Mononuclear cell (primary cell): ENCODE measurements at regions not wholly inside any gene's neighbourhood (a gene's known extent, or its start where the extent isn't known, plus 50 kb on each side); places are given as distances from the start of the nearest gene placed in this dataset.

ENCODE experiments used
- H3K27me3 ChIP-seq: 2 replicates; pipeline ENCODE4 v1.6.0; 2011; ENCODE audit warnings: low read length, control low read depth; ENCODE audit not compliant: insufficient read depth
- H3K4me1 ChIP-seq: 2 replicates; pipeline ENCODE4 v1.5.1; 2011; ENCODE audit warnings: mild to moderate bottlenecking, low read length, control low read depth; ENCODE audit not compliant: insufficient read depth
- H3K4me3 ChIP-seq: 2 replicates; pipeline ENCODE4 v1.5.1; 2011; ENCODE audit warnings: mild to moderate bottlenecking, low read length, moderate library complexity
- H3K9me3 ChIP-seq: 2 replicates; pipeline ENCODE4 v1.5.1; 2011; ENCODE audit warnings: low read depth, mild to moderate bottlenecking, control low read depth, low read length

DNA sequence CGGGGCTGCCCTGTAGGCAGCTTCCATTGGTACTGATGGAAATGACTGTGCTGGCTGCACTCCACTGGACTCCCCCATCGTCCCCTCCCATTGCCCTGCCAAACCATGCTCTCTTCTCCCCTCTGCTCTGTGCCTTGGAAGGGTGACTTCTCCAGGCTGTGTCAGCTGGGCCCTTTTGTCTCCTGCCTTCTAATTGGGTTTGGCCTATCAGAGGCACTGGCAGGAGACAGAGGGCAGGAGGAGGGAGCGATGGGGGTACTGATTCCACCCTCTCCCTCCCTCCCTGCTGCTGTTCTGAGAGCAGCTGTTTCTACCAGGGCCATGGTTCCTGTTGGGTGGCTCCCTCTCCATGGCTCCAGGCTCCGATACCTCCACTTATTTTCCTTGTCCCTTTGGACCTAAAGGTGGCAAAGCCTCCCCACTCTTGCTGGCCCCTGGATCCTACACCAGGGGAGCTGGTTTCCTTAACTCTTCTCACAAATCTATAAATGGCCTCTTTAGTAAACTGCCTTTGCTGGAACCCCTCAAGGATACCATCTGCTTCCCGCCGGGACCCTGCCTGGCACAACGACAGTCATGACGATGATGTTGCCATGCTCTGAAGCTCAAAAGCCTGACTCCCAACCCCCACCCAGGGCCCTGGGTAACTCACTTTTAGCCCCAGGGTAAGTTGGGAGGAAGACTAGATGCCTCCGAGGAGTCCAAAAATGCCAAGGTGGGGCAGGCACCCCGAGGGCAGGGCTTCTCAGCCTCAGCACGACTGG is 123.8 kb upstream of the RPL38 start:
- H3K4me3 ChIP-seq: no peak overlapping the region
- H3K4me1 ChIP-seq: no peaks in the 10 kb centered on the region
- H3K27me3 ChIP-seq: no peaks in the 10 kb centered on the region
- no peaks in the 10 kb centered on the region for H3K9me3 ChIP-seq

DNA sequence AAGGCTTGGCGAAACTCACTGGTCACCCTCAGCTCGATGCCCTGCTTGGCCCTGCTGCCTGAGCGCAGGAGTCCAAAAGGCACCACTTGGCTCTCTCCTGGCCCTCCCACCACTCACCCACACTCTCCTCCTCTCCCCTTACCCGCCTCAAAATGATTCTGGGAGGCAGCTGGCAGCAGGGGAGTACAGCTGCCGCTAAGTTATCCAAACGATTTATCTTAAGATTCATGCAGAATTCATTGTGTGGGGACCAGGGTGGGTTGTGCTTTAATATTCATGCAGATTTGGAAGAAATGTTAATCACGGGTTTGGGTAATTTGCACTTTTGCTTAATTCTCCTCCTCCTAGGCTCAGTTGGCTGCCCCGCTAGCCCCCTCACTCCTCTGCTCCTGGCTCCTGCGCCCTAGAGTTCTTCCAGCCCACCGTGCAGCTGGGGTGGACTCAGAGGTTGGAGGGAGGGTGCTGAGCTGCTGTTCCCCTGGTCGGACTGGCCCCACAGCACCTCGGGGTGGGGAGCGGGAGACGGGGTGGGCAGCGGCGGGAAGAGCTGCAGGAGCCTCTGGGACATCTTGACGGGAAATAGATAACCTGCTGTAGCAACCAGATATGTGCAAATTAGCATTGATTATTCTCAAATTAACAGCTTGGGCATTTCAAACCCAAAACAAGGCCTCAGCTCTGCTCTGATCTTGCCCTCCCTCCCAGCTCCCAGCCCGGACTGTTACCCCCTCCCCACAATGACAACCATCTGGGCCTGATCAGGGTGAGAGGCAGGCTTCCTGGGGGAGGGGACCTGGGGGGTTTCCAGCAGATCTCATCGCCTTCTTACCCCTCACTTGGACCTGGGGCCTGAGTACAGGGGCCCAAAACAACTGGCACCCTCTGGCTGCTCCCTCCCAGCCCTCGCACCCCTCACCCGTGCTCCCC is 122.6 kb upstream of the RPL38 start:
- H3K4me3 ChIP-seq: no peak overlapping the region
- no peaks in the 10 kb centered on the region for H3K27me3 ChIP-seq
- no peaks in the 10 kb centered on the region for H3K9me3 ChIP-seq
- no peaks in the 10 kb centered on the region for H3K4me1 ChIP-seq

DNA sequence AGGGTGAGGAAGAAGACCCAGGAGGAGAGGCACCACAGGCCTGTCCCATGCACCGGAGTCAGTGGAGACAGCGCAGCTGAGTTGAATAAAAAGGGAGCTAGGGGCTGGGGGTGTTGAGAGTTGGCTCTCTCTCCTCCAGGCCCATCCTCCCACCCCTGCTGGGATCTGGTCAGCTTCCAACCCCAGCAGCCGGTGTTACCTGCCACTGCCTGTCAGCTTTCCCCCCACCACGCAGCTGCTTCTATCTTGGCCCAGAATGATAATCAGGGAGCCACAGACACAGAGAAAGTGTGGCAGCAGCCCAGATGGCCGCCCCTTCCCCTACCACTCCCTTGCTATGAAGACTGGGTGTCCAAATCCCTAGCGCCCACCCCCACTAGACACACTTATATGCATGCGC is 120.6 kb upstream of the RPL38 start:
- Histone ChIP-seq H3K9me3 (no peaks in the 10 kb centered on the region), H3K4me1 (no peaks in the 10 kb centered on the region), H3K27me3 (no peaks in the 10 kb centered on the region), H3K4me3 (no peak overlapping the region)

DNA sequence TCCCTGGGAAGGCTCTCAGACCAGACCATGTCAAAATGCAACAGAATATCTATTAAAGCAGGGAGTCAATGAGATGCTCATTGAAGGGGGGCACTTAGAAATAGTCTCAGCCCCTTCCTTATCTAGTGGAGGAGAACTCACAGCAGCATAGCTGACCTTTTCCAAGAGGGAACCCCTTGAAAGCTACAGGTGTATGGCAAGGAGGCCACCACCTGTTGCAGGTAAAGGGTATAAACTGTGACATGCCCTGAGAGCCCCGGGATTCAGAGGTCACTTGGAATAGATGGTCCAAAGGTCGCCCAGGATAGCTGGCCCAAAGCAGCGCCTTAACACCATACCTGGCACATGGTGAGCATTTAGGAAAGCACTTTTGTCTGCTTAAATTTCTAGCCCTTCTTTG is 120.2 kb upstream of the RPL38 start:
- Histone ChIP-seq H3K4me1 (no peaks in the 10 kb centered on the region), H3K9me3 (no peaks in the 10 kb centered on the region), H3K27me3 (no peaks in the 10 kb centered on the region), H3K4me3 (no peak overlapping the region)

DNA sequence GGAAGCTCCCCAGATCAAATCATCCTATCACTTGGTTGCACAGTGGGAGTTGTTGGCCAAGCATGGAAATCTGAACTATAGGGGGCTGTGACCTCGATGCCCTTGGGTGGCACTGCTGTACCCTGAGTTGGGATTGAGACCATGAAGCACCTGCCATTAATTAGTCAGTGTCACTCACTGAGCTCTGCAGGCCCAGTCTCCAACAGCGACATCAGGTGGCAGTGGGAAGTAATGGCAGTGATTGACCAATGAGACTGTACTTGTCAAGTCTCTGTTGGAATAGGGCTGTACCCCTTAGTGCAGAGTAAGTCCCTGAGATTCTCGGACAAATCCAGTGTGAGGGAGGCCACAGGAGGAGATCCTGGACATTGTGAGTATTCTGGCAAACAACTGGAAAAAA is 118.0 kb upstream of the RPL38 start:
- Histone ChIP-seq H3K4me3 (no peak overlapping the region), H3K4me1 (no peaks in the 10 kb centered on the region), H3K27me3 (no peaks in the 10 kb centered on the region), H3K9me3 (no peaks in the 10 kb centered on the region)

DNA sequence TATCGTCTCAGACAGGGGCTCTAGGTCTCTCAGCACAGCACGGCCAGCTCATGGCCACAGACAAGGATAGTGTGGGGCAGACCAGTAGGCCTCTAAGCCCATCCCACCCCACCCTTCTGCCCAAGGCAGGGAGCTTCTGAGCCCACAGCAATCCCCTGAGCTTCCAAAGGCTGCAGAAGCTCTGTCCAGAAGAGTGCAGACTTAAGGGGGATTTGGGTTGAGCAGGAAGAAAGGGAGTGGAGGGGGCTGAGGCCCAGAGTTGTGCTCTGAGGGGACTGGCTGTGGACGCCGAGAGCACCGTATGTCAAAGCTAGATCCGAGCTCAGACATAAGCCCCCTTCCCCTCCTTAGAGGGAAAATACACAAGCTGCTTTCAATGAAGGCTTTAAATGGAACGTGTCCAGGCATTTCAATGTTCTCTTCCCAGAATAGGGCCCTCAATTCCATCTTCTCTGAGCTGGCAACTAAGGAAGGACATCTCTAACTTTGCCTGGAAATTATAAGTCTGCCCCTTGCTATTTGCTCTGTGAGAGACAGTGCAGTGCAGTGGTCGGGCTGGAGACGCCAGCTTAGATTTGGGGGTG is 116.4 kb upstream of the RPL38 start:
- no peaks in the 10 kb centered on the region for H3K27me3 ChIP-seq
- no peak overlapping the region for H3K4me3 ChIP-seq
- H3K9me3 ChIP-seq: no peaks in the 10 kb centered on the region
- H3K4me1 ChIP-seq: no peaks in the 10 kb centered on the region

DNA sequence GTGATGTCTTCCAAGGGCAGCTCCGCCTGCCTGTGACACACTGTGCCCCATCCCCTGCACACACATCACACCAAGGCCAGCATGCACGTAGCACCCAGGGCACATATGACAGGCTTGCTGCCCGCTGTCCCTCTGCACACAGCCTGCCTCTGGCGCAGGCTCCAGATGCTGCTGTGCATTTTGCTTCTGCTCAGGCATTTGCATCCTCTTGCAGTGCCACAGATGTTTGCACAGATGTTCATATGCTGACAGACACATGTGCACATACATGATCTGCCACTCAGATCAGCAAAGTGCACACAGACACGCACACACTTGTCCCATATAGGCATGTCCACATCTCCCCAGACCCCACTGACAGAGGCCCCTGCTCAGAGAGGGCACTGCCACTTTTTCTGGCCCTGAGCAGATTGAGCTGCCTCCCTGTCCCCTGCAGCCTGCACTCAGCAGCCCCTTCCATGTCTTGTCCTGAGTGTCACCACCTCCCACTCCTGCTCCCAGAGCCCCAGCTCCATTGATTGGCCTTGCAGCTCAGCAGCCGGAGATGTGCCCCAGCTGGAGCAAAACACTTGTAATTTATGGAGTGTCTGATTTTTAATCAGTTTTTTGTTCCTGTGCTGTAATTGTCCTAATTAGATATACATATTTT is 115.1 kb upstream of the RPL38 start:
- Histone ChIP-seq H3K4me1 (no peaks in the 10 kb centered on the region), H3K27me3 (no peaks in the 10 kb centered on the region), H3K4me3 (no peak overlapping the region), H3K9me3 (no peaks in the 10 kb centered on the region)

DNA sequence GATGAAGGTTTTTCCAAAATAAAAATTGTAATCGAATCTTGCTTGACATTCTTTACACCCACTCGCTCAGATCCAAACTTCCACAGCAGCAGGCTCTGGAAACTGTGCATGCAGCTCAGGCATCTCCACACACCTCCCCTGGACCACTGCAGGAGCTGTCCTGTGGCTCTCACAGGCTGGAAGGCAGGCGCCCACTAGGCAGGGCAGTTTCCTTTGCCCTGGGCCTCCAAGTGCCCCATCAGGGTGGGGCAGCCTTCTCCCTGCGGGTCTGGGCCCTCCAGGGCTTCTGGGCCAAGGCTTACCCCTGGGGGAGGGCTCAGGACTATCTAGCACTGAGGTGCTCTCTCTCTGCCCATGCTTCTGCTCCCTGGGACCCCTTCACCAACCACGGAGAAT is 114.5 kb upstream of the RPL38 start:
- Histone ChIP-seq H3K4me3 (no peak overlapping the region), H3K27me3 (no peaks in the 10 kb centered on the region), H3K4me1 (no peaks in the 10 kb centered on the region), H3K9me3 (no peaks in the 10 kb centered on the region)

DNA sequence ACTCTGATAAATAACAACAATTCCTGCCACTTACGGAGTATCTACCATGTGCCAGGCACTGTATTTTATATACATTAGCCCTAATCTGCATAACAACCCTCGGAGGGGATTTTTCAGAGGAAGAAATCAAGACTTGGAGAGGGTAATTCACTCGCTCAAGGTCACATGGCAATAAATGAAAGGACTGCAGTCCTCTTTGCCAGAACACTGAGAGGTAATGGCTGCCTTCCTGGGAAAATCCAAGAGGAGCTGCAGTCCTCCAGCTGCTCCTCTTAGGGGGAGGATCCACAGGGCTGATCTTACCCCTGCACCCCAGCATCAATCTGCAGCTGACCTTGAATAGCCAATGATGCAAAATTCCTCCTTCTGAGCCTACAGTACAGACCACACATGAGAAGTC is 114.1 kb upstream of the RPL38 start:
- no peaks in the 10 kb centered on the region for H3K4me1 ChIP-seq
- no peak overlapping the region for H3K4me3 ChIP-seq
- no peaks in the 10 kb centered on the region for H3K9me3 ChIP-seq
- H3K27me3 ChIP-seq: no peaks in the 10 kb centered on the region

- Histone ChIP-seq H3K9me3 (no peaks in the 10 kb centered on the region), H3K4me3 (no peak overlapping the region), H3K27me3 (no peaks in the 10 kb centered on the region), H3K4me1 (no peaks in the 10 kb centered on the region)
Measured at GRCh38 chr17:74089869-74090464, 113.5 kb upstream of the RPL38 start.

GRCh38 chr17:74094651-74095050 is 108.8 kb upstream of the RPL38 start:
- H3K9me3 ChIP-seq: no peaks in the 10 kb centered on the region
- H3K4me3 ChIP-seq: no peak overlapping the region
- no peaks in the 10 kb centered on the region for H3K4me1 ChIP-seq
- no peaks in the 10 kb centered on the region for H3K27me3 ChIP-seq

GRCh38 chr17:74096456-74096855 is 107.0 kb upstream of the RPL38 start:
- no peaks in the 10 kb centered on the region for H3K9me3 ChIP-seq
- no peaks in the 10 kb centered on the region for H3K4me1 ChIP-seq
- no peak overlapping the region for H3K4me3 ChIP-seq
- no peaks in the 10 kb centered on the region for H3K27me3 ChIP-seq

GRCh38 chr17:74097450-74098135 is 105.9 kb upstream of the RPL38 start:
- Histone ChIP-seq H3K4me1 (no peaks in the 10 kb centered on the region), H3K4me3 (no peak overlapping the region), H3K27me3 (no peaks in the 10 kb centered on the region)

More at GRCh38 chr17:74097450-74098135, 105.9 kb upstream of the RPL38 start:
- H3K9me3 ChIP-seq: no peaks in the 10 kb centered on the region
